NCI-H128 (cell line): ENCODE measurements at regions not wholly inside any gene's neighbourhood (a gene's known extent, or its start where the extent isn't known, plus 50 kb on each side); places are given as distances from the start of the nearest gene placed in this dataset.
"Not testable (repeated sequence)": the region's sequence is repeated elsewhere in the genome, so short reads cannot be mapped to it uniquely, and the experiment has no call there.

Experiments
- DNase-seq: peaks from one replicate; lab custom pipeline; 2025; ENCODE audit not compliant: unreplicated experiment; lab: John Stamatoyannopoulos, UW

DNA sequence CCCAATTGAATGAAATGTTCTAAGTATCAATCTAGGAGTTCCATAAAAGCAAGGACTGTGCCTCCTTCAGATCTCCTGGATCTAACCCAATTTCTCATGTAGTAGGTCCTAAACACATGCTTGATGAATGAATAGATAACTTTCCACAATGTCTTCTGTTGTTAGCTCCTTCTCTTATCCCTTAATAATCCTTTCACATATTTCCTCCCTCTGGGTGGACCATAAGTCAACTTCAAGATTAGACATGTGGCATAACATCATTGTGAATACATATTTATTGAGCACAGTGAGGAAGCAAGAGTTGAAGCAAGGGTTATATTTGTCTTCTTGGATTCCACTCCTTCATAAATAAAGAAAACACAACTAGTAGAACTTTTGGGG, 108.6 kb upstream of the EGFLAM start:
- DNase-seq = no peak

DNA sequence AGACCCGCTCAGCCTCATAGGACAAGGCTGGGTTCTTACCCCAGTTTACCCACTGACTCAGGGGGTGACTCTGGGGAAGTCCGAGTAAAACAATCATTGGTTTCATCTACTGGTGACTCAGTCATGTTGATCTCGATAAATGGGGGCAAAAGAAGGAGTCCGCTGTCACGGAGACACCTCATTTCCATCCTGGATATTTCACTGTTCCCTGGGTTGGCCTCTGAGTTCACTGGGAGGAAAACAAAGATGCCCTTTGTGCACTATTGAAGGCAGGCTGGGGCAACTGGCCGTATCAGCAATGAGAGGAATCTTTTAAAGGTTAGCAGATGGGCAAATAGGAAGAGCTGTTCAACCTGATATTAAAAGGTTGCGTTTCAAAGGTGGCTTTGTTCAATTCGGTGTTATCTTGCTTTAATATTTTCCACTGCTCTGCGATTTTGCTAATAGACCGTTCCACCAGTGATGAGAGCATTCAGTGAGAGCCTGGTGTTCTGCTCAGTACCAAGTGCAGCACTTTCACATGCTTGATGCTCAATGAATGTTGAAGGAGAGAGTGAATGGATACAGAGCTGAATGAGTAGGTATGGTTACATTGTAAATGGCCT, 110.2 kb upstream of the EGFLAM start:
- DNase-seq = no peak

DNA sequence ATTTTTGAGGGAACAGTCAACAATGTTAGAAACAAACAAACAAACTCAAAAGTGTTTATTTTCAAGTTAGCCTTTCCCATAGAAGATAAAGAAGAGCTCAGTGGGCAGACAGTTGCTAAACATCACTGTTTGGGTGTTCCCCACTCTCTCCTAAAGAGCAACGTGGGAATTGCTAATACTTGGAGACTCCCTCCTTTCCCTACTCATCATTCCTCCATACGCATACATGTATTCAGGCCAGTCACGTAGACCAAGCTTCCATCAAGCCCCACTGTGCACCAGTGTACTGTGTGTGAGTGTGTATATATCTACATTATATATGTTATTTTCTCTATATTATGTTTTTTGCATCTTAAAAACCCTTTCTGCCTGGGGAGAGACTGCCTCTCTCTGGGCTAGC, 115.0 kb upstream of the EGFLAM start:
- no peak for DNase-seq

DNA sequence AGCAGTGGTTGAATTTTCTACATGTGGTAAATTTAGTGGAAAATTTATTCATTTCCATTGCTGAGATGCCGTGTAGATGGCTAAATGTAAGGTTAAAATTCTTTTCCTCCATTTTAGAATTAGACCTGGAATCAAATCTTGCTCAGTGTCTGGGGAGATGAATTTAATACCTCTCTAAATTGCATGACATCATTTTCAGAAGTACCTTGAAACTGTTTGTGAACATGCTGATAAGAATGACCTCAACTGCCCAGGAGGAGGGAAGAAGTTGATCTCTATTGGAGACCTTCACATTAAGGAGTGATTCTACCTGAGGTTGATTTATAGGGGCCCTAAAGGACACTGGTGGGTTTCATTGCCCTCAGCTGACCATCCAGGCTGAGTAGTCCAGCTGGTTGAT, 116.7 kb upstream of the EGFLAM start:
- no peak for DNase-seq

DNA sequence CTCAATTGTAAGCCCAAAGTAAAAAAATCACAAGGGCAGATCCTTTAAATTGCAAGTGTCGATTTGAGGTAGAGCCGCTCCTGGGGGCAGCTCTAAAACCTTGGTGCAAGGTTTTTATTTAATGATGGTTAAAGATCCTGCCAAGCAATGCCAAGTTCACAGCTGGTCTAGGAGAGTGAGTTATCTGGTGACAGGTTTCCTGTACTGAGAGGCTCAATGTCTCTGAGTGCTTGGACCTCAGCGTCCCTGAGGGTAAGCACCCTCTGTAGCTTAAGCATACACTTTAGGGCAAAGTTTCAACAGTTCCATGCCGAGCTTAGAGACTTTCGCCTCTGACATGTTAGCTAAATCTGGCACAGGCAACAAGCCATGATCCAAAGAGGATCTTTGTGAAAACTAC, 119.8 kb upstream of the EGFLAM start:
- DNase-seq = no peak

DNA sequence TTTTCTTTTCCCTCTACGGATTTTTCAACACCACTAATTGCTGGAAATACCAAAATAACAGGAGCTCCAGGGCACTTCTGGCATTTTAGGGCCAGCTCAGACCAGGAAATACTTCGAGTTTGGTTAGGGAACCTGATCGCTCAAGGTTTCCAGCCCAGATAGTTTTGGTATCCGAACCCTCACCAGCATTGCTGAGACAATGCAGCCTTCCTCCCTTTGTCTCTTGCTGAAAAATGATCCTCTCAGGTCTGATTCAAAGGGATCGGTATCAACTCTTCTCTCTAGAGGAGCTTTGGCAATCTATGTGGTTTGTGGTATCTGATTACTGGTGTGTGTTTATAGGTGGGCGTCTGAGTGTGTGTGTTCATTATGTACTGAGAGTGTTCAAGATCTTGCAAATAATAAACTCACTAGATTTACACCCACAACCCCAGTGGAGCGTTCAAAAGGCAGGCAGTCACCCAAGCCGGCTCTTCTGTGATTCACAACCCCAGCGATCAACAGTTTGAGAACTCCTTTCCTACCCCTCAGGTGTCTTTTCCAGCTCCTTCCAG, 122.8 kb upstream of the EGFLAM start:
- no peak for DNase-seq

DNA sequence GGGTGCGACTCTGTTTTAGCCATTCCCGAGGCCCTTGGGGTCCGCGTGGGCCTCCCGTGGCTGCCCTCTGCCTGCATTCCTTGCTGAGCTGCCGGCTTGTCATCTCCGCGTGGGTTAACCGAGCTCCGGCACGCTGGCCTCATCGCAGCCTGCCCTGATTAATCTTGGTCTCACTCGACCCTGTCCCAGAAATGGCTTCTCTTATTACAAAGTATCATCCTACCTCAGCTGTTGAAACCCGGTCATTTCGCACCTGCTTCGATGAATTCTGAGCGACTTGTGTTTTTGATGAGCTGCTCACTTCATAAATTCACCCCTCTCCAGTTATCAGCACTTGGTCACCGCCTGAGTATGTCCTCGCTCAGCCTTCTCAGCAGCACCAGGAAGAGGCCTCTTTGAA, 123.5 kb upstream of the EGFLAM start:
- DNase-seq = no peak

DNA sequence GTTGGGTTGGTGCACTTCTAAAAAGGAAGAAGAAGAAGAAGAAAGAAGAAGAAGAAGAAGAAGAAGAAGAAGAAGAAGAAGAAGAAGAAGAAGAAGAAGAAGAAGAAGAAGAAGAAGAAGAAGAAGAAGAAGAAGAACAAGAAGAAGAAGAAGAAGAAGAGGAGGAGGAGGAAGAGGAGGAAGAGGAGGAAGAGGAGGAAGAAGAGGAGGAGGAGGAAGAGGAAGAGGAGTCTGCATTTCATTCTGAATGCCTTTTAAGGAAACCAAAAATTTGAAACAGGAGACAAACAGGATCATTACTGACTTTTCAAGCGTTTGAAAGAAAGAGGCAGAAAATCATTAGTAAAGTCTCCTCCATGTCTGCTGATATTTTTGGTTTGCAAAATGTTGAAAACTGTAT, 124.1 kb upstream of the EGFLAM start:
- not testable (repeated sequence) for DNase-seq

DNA sequence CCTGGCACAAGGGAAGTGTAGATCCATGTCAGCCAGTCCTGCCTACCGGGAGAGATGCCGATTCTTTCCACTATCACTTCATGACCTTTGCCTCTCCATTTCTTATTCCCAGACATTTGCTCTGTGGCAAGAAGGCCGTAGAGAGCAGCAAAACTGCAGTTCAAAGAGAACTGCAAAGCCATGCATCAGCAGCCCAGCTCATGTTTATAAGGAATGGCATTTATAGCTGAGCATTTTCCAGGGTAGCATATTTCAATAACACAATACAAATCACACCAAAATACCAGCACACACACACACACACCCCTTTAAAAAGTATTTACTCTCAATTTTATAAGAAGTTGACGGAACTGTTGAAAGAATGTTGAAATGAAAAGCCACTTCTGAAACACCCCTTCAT, 126.7 kb upstream of the EGFLAM start:
- no peak for DNase-seq

DNA sequence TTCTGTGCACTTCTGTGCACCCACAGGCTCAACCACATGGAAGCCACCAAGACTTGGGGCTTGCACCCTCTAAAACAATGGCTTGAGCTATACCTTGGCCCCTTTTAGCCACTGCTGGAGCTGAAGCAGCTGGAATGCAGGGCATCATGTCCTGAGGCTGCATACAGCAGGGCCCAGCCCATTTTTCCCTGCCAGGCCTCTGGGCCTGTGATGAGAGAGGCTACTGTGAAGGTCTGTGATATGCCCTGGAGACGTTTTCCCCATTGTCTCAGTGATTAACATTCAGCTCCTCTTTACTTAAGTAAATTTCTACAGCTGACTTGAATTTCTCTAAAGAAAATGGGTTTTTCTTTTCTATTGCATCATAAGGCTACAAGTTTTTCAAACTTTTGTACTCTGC, 134.0 kb upstream of the EGFLAM start:
- no peak for DNase-seq

DNA sequence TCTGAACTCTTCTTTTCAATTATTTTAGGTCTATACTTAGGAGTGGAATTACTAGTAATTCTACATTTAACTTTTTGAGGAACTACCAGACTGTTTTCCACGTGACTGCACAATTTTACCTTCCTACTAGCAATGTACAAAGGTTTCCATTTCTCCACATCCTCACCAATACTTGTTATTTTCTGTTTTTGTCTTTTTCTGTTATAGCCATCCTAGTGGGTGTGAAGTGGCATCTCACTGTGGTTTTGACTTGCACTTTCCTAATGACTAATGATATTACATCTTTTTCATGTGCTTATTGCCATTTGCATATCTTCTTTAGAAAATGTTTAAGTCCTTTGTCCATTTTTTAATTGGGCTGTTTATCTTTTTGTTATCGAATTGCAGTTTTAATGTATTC, 136.9 kb upstream of the EGFLAM start:
- DNase-seq = no peak

DNA sequence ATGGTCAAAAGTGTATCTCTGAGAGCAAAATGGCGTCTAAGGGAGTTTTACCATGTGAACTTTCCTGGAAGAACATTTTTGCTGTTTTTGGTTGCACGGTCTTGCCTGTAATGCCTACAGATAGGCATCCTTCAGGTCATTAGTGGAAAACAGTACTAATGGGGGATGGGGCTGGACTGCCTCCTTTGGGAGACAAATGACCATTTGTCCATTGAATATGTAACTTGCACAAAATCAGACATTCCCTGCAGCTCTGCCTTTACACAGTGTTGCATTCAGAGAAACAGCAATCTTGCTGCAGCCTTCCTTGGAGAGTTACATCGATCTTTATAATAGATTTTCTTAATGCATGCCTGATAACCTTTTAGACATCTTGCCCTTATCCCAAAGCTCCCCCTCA, 138.5 kb upstream of the EGFLAM start:
- DNase-seq = no peak

DNA sequence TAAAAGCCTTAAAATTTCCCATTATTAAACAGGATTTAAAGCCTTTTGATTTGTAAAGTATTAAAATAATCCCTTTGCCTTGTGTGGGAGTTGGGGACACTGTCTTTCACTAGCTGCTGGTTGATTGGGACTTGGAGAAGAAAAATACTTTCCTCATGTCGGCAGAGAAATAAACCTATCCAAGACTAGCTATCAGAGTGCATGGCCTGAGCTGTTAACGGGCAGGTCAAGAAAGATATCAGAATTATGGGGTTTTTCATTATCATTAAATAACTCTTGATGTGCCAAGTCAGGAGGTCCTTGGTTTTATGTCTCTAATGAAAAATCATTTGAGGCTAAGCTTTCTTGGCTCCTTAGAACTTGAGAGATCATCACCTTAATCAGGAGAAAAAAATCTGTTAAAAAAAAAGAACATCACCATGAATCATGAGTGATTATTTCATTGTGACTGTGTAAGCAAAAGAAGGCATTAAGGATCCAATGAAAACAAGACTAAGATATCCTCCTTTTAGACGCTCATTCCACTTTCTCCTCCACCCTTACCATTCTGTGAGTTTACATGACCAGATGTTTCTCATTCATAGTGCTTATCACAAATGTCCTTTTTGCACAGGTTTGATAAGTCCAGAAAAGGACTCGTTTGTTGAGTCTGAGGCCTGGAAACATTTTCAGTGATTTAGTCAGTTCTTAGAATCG, 140.4 kb upstream of the EGFLAM start:
- no peak for DNase-seq

DNA sequence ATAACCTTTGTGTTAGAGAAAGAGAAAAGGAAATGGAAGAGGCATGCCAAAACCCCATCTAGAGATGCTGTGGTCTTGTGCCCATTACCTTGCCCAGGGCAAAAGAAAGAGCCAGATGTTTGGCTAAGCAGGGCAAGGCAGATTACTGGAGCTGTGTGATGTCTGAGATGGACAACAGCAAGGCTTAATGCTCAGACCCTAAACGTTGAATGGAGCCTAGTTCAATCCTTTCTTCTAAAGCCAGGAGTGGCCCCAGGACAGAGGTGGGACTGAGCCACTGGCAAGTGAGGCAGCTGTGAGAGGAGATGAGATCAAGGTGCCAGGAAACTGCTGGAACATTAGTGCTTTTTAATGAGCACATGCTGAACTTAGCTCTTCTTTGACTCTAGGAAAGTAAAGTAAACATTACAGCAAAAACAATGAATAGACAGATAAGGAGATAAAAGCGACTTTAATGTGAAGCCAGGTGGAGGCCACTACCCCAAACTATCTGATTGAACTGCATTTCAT, 143.0 kb upstream of the EGFLAM start:
- DNase-seq = no peak

DNA sequence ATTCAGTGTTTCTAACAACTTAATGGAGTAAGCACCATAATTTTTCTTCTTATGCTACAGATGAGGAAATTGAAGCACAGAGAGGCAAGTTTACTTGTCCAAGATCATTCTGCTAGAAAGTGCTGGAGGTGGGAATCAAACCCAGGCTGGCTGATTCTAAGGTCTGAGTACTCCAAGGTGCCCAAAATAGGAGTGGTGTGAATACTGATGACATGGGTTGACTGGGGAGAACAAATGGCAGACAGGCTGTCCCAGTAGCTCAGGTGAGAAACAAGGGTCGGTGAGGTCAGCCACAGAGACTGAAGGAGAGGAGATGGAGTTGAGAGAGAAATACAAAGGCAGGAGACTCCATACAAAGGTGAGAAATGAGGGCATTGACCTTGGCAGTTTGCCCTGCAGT, 144.5 kb upstream of the EGFLAM start:
- no peak for DNase-seq

DNA sequence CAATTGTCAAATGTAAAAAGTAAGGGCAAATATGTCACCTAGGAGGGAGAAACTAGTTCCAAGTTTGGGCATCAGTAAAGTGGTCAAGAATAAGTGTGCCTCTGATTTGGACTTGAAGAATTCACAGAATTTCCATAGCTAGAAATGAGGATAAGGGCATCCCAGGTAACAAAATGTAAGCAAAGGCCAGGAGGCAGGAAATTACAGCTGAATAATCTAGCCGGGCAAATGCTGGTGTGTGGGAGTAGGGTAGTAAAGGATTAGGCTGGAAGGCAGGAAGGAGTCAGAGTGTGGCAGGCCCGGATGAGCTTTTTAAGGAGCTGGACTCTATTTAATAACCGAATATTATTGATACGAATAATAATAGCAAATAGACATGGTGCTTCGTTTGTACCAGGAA, 144.9 kb upstream of the EGFLAM start:
- no peak for DNase-seq

DNA sequence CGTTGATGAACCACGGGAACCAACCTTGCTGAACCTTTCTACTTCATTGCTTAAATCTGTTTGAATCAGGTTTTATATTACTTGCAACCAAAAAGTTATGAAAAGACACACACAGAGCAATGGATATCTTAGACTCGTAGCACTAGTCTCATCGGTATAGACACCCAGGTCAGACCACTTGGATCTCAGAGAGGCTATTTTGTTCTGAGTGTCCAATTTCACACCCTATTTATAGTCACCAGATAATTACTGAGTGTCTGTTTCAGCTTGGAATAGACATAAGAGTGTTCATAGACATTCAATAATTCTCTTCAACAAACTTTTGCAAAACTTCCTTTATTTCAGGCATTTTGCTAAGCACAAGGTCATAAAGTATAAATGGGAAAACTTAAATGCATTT, 145.4 kb upstream of the EGFLAM start:
- DNase-seq = no peak

DNA sequence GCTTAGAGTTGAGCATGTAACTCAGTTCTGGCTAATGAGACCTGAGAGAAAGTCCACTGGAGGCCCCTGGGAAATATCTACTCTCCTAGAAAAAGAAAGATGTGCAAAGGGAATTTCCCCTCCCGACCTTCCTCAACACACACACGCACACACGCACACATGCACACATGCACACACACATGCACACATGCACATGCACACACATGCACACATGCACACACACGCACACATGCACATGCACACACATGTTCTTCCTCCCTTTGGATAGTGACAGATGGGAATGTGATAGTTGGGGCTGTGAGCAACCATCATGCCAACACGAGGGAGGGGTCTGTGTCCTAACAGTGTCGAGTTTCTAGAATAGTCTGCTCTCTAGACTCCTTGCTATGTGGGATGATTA, 148.2 kb upstream of the EGFLAM start:
- DNase-seq = no peak

DNA sequence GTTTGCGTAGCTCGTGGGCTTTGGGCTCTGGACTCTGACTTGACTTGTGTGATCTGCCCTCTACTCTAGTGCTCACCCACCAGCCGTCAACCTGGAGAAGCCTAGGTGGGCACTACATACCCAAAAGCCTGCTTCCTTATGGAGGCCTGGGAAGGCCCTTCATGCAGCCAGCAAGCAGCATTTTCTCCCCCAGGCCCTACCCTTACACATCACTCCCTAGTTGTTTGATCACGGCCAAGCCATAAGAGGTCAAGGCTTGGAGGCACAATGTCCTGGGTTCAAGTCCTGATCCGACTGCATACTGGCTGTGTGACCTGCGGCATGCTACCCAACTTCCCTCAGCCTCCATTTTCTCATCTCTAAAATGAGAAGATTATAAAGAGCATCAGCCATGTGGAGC, 151.3 kb upstream of the EGFLAM start:
- DNase-seq = no peak

DNA sequence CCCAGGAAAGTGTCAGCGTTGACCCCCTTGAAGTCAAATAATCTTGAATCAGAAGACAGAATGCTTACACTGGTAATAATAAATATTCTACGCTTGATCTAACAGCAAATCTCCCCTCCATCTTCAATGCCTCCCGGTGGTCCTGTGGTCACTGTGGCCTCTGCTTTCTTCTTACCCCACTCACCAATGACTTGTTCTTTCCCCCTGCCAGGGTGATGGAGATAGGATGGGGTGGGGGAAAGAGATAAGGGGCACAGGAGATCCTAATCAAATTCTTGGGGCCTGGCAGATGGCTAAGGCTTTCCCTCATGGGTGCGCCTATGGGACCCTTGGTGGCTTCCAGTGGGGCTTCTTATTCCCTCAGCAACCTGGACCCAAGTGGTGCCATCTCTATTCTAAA, 152.6 kb upstream of the EGFLAM start:
- no peak for DNase-seq

DNA sequence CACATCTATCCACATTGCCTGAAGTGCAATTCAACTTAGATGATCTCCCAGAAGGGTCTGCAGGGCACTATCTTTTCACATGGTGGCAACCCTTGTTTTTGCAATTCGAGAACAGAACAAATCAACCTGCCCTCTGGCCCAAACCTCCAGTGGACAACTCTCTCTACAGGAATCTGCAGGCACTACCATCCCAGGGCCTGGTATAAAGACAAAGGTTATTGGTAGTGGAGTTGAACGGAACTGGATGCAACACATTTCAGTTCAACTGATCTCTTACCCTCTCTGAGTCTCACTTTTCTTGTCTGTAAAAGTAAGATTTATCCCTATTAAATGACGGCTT, 153.2 kb upstream of the EGFLAM start:
- DNase-seq = no peak

DNA sequence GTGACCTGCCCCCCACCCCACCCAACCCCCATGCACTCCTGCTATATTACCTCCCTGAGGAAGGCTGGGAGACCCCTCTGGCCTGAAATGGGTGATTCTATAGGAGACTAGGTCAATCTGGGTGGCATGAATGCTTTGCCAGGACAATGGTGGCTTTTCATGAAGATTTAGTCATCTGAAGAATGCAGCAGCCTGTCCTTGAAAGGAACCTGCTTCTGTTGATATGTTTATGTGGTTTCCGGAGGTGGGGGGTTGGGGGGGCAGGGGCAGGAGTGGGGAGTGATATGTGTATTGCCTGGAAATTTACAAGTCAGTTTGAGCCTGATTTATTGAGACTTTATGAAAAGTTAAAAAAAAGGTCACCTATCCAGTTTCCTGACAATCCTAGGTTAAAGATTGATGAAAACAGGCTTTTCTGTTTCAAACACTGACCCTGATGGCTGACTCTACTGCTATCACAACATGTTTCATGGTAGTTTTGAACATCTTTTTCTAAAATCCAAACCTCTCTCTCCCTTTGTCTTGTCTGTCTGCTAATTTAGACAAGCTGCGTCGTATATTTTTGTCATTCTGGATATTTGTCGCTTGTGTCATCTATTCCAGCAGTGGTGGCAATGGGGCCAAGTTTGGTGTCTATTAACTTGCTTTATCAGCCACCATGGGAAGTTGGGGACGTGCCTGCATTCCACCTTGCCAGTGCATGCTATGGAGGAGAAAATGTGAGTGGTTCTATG, 153.7 kb upstream of the EGFLAM start:
- no peak for DNase-seq
